SU-DHL-6 (cell line): ENCODE measurements at regions not wholly inside any gene's neighbourhood (a gene's known extent, or its start where the extent isn't known, plus 50 kb on each side); places are given as distances from the start of the nearest gene placed in this dataset.

Experiments
- CTCF ChIP-seq: fragments of 200-600 bp; sonication (generic); IDR thresholded peaks from one replicate; pipeline ENCODE4 v1.5.1; 2017; ENCODE audit warnings: antibody characterized with exemption, mild to moderate bottlenecking, low read length, moderate library complexity; ENCODE audit not compliant: insufficient read depth, poor library complexity, severe bottlenecking
- EZH2phosphoT487 ChIP-seq: fragments of 200-600 bp; sonication (generic), shearing (Covaris generic); conservative IDR thresholded peaks from 2 replicates; pipeline ENCODE4 v1.6.1; 2018; ENCODE audit warnings: mild to moderate bottlenecking, antibody characterized with exemption, low read length, moderate library complexity, mixed read lengths

- TF ChIP-seq CTCF (no peak), EZH2phosphoT487 (no peak)
Observed at GRCh38 chr12:131600160-131600532, 110.7 kb upstream of the SFSWAP start.
